B cell (primary cell): ENCODE measurements at regions not wholly inside any gene's neighbourhood (a gene's known extent, or its start where the extent isn't known, plus 50 kb on each side); places are given as distances from the start of the nearest gene placed in this dataset.

Source experiments
- CTCF ChIP-seq: fragments of 200-600 bp; IDR thresholded peaks from one replicate; pipeline ENCODE4 v1.8.0; 2022; ENCODE audit warnings: antibody characterized with exemption, mild to moderate bottlenecking
- EZH2 ChIP-seq: IDR thresholded peaks from 2 replicates; pipeline ENCODE4 v1.6.1; 2012; ENCODE audit warnings: borderline replicate concordance, low read depth, mild to moderate bottlenecking, moderate library complexity, low read length; ENCODE audit not compliant: insufficient read depth, poor library complexity, severe bottlenecking

- TF ChIP-seq CTCF (no peak), EZH2 (no peak)
Measured at GRCh38 chr3:4899710-4900109, 79.5 kb upstream of the BHLHE40 start.
